Esophagus squamous epithelium (tissue), 4 donors: ENCODE measurements at regions not wholly inside any gene's neighbourhood (a gene's known extent, or its start where the extent isn't known, plus 50 kb on each side); places are given as distances from the start of the nearest gene placed in this dataset.

Source experiments
- CTCF ChIP-seq, 6 experiments: fragments of 450-650 bp in 4 of 6; fragments of 200-600 bp in 2 of 6; sonication (generic) in 2 of 6; IDR thresholded peaks; one replicate each; pipeline ENCODE4 v1.5.1; 2016 to 2019; ENCODE audit warnings: antibody characterized with exemption in 6 of 6, mild to moderate bottlenecking in 4 of 6, moderate library complexity in 4 of 6
- POLR2A ChIP-seq, 4 donors: fragments of 450-650 bp; IDR thresholded peaks; one replicate each; pipeline ENCODE4 v1.6.1; 2017; ENCODE audit warnings: antibody characterized with exemption in 4 of 4, mild to moderate bottlenecking in 4 of 4, moderate library complexity in 3 of 4

DNA sequence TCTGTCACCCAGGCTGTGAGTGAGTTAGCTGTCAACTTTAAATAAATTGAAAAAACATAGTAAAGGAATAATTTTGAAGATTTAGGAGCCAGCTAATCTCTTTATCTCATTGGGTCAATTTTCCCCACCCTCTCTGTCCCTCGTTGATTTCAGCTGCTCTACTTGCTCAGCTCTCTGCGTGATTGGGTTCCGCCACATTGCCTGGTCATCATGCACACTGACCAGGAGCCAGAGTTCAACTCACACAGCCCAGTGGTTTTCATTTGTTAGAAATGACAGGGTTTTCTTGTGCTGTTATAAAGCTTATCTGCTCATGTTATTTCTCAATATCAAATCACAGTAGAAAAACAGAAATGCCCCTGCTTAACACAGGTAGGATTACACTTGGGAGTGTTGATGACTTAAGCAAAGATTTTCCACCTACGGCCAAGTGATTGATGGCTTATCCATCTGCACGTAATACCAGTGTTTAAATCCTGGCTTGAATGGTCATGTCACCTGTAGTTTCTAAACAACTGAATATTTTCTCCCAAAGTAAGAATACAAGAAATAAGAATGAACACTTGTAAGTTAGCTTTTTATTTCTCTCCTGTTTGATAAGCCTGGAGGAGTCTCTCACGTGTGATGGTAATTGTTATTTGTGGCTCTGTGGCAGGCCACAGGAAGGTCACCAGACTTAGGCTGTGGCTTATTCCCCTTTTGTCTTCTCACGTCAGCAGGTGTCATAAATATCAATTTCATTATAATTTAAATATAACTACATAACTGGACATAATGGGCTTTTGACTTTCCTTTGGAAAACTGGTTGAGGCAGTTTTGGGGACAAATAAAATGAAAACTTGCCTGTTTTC lies 367.2 kb upstream of the DDHD1 start:
- no peak for TF ChIP-seq CTCF (IDR thresholded peaks at IDR 0.05)
- no peak for TF ChIP-seq POLR2A (IDR thresholded peaks at IDR 0.05)
